Activated CD8-positive, alpha-beta T cell treated with anti-CD3 and anti-CD28 coated beads for 36 hours (primary cell): ENCODE measurements at regions not wholly inside any gene's neighbourhood (a gene's known extent, or its start where the extent isn't known, plus 50 kb on each side); places are given as distances from the start of the nearest gene placed in this dataset.

Source experiments
- ATAC-seq: fragments of 200-7000 bp; cut with Tn5 transposase; one replicate; pipeline ENCODE4 v1.10.0; 2021; ENCODE audit warnings: mild to moderate bottlenecking, moderate library complexity
- CTCF ChIA-PET: fragments of 350-600 bp; sonication (Branson Sonifier 250); formaldehyde crosslinking; loops from one replicate; lab custom pipeline; 2021; ENCODE audit warnings: antibody characterized with exemption; lab: Charles Lee
- POLR2A ChIA-PET: fragments of 350-600 bp; sonication (Branson Sonifier 250); formaldehyde crosslinking; loops from one replicate; lab custom pipeline; 2021; ENCODE audit warnings: antibody characterized with exemption; lab: Charles Lee
- DNase-seq: peaks from one replicate; pipeline ENCODE4 v3.0.0-alpha.2; 2020
- H3K27ac Mint-ChIP-seq: one replicate; pipeline ENCODE4 v1.8.0; 2021; ENCODE audit warnings: mild to moderate bottlenecking, mixed read lengths
- H3K27me3 Mint-ChIP-seq: one replicate; pipeline ENCODE4 v1.8.0; 2021; ENCODE audit warnings: mixed read lengths
- H3K36me3 Mint-ChIP-seq: one replicate; pipeline ENCODE4 v1.8.0; 2021; ENCODE audit warnings: low read depth, mixed read lengths
- H3K4me1 Mint-ChIP-seq: one replicate; pipeline ENCODE4 v1.8.0; 2021; ENCODE audit warnings: low read depth, mixed read lengths
- H3K4me3 Mint-ChIP-seq: one replicate; pipeline ENCODE4 v1.8.0; 2021; ENCODE audit warnings: mild to moderate bottlenecking, moderate library complexity, mixed read lengths
- H3K9me3 Mint-ChIP-seq: one replicate; pipeline ENCODE4 v1.8.0; 2021; ENCODE audit warnings: mixed read lengths
- CTCF ChIP-seq: fragments of 200-600 bp; IDR thresholded peaks from one replicate; pipeline ENCODE4 v1.8.0; 2022; ENCODE audit warnings: antibody characterized with exemption, mild to moderate bottlenecking
- intact Hi-C: fragments of 100-400 bp; cut with micrococcal nuclease; formaldehyde crosslinking; loops from one replicate; pipeline ENCODE4 v1.10.0; 2022

- H3K36me3 Mint-ChIP-seq = no peaks in the 10 kb centered on the region
- peaks cover 45% of the 10 kb centered on the region for H3K4me1 Mint-ChIP-seq
- peak overlapping the region; percentile 79 for H3K27ac Mint-ChIP-seq
- H3K4me3 Mint-ChIP-seq = peak overlapping the region; percentile 13
- peak; percentile 61 for DNase-seq
- ATAC-seq = peak; percentile 72
- no peak for TF ChIP-seq CTCF
- no peaks in the 10 kb centered on the region for H3K9me3 Mint-ChIP-seq
- POLR2A ChIA-PET = interaction anchor here (1.3 kb wide), 2 partner anchors 11 to 20 kb away, joined by 3 read pairs; no protein-coding TSS in a partner anchor
- no peaks in the 10 kb centered on the region for H3K27me3 Mint-ChIP-seq
- CTCF ChIA-PET = interaction anchor here (0.9 to 1.3 kb wide), 6 partner anchors 10 to 282 kb away, joined by 3 to 5 read pairs (median 4); no protein-coding TSS in a partner anchor
- intact Hi-C loops = no loop called here
Observed at GRCh38 chr1:54464031-54464476, 57.9 kb upstream of the SSBP3 start.

GRCh38 chr1:54463259-54464030, 57.3 kb upstream of the SSBP3 start:
- ATAC-seq = no peak
- ChIA-PET CTCF (interaction anchor here (0.9 to 1.3 kb wide), 4 partner anchors 18 to 282 kb away, joined by 3 to 5 read pairs (median 4); no protein-coding TSS in a partner anchor), POLR2A (interaction anchor here (1.0 to 1.4 kb wide), 4 partner anchors 12 to 21 kb away, joined by 3 read pairs; no protein-coding TSS in a partner anchor)
- TF ChIP-seq CTCF = no peak
- Mint-ChIP-seq H3K27ac (peak overlapping the region; percentile 79), H3K4me3 (peak overlapping the region; percentile 13), H3K36me3 (no peaks in the 10 kb centered on the region), H3K27me3 (no peaks in the 10 kb centered on the region), H3K4me1 (peaks cover 44% of the 10 kb centered on the region), H3K9me3 (no peaks in the 10 kb centered on the region)
- DNase-seq = no peak
- intact Hi-C loops = no loop called here

GRCh38 chr1:54462597-54463258, 56.5 kb upstream of the SSBP3 start:
- Mint-ChIP-seq H3K36me3 (no peaks in the 10 kb centered on the region), H3K4me3 (no peak overlapping the region), H3K9me3 (no peaks in the 10 kb centered on the region), H3K4me1 (peaks cover 47% of the 10 kb centered on the region), H3K27me3 (no peaks in the 10 kb centered on the region), H3K27ac (peak overlapping the region; percentile 40)
- ChIA-PET CTCF (interaction anchor here (1.2 to 1.3 kb wide), 2 partner anchors 27 to 281 kb away, joined by 4 to 5 read pairs; no protein-coding TSS in a partner anchor), POLR2A (interaction anchor here (0.7 to 1.4 kb wide), 5 partner anchors 12 to 49 kb away, joined by 3 read pairs; no protein-coding TSS in a partner anchor)
- no peak for ATAC-seq
- no peak for DNase-seq
- intact Hi-C loops = no loop called here
- no peak for TF ChIP-seq CTCF

GRCh38 chr1:54461731-54462596, 55.8 kb upstream of the SSBP3 start:
- Mint-ChIP-seq H3K9me3 (no peaks in the 10 kb centered on the region), H3K27ac (peak overlapping the region; percentile 65), H3K27me3 (no peaks in the 10 kb centered on the region), H3K4me1 (peaks cover 47% of the 10 kb centered on the region), H3K4me3 (no peak overlapping the region), H3K36me3 (no peaks in the 10 kb centered on the region)
- intact Hi-C loops = no loop called here
- ChIA-PET POLR2A (interaction anchor here (0.7 to 1.4 kb wide), 5 partner anchors 13 to 49 kb away, joined by 3 read pairs; no protein-coding TSS in a partner anchor), CTCF (interaction anchor here (1.0 to 1.3 kb wide), 2 partner anchors 10 to 280 kb away, joined by 3 to 5 read pairs; no protein-coding TSS in a partner anchor)
- DNase-seq (no peak), ATAC-seq (no peak)
- TF ChIP-seq CTCF = no peak
